HCT116 (cell line): ENCODE measurements at regions not wholly inside any gene's neighbourhood (a gene's known extent, or its start where the extent isn't known, plus 50 kb on each side); places are given as distances from the start of the nearest gene placed in this dataset.

Experiments used
- ATAC-seq: fragments of 200-7000 bp; cut with Tn5 transposase; 2 replicates; pipeline ENCODE4 v1.9.1; 2020; ENCODE audit warnings: mild to moderate bottlenecking, moderate library complexity
- BruUV-seq: library from RNA; stranded (reverse); fragments of 400-500 nt; replicated peaks from 2 replicates; lab custom pipeline; 2021; lab: Mats Ljungman, UMichigan
- CTCF ChIA-PET: fragments of 300-600 bp; sonication (Branson Sonifier 250); formaldehyde crosslinking; loops from one replicate; lab custom pipeline; 2021; ENCODE audit warnings: antibody characterized with exemption; lab: Charles Lee
- POLR2A ChIA-PET: fragments of 300-600, 350-600 bp; sonication (Branson Sonifier 250); formaldehyde crosslinking; loops from one replicate; lab custom pipeline; 2021; ENCODE audit warnings: antibody characterized with exemption; lab: Charles Lee
- RAD21 ChIA-PET, 2 experiments: fragments of 300-600 bp; sonication (Branson Sonifier 250); formaldehyde crosslinking; loops; one replicate each; lab custom pipeline; 2023; ENCODE audit warnings: low total read pairs in 2 of 2; ENCODE audit not compliant: uncharacterized antibody in 2 of 2, unreplicated experiment in 2 of 2, low non-redundant PET in 1 of 2; lab: Charles Lee
- DNase-seq: peaks from one replicate; pipeline ENCODE4 v3.0.0-alpha.2; 2010; ENCODE audit warnings: low read depth, low spot score
- H2AFZ ChIP-seq: fragments of 200-600 bp; shearing (Covaris generic), sonication (generic); 2 replicates; pipeline ENCODE4 v1.6.1; 2017; ENCODE audit warnings: low read depth, mixed run types, mixed read lengths, antibody characterized with exemption, low read length; ENCODE audit not compliant: poor library complexity, severe bottlenecking
- H3K27ac ChIP-seq: 2 replicates; pipeline ENCODE4 v1.5.1; 2012; ENCODE audit warnings: low read depth, low read length
- H3K27me3 ChIP-seq: fragments of 200-600 bp; sonication (generic); 2 replicates; pipeline ENCODE4 v1.6.1; 2016; ENCODE audit warnings: mixed run types, low read length, mixed read lengths; ENCODE audit not compliant: insufficient read depth
- H3K36me3 ChIP-seq, 2 experiments: fragments of 200-500 bp in 1 of 2; fragments of 200-600 bp in 1 of 2; sonication (Bioruptor generic) in 1 of 2; sonication (generic) in 1 of 2; 2 replicates each; pipeline versions ENCODE4 v1.5.1 to v1.6.1; 2014 to 2016; ENCODE audit warnings: low read length in 2 of 2, inconsistent platforms in 1 of 2, mixed read lengths in 1 of 2, mixed run types in 1 of 2; ENCODE audit not compliant: insufficient read depth in 2 of 2, control insufficient read depth in 1 of 2
- H3K4me1 ChIP-seq, 2 experiments: fragments of 200-600 bp in 1 of 2; sonication (generic) in 1 of 2; 2 replicates each; pipeline versions ENCODE4 v1.5.1 to v1.6.1; 2012 to 2017; ENCODE audit warnings: low read length in 2 of 2, inconsistent platforms in 1 of 2, mild to moderate bottlenecking in 1 of 2, mixed read lengths in 1 of 2, mixed run types in 1 of 2, moderate library complexity in 1 of 2; ENCODE audit not compliant: insufficient read depth in 2 of 2, control insufficient read depth in 1 of 2
- H3K4me2 ChIP-seq: fragments of 200-600 bp; sonication (generic); 2 replicates; pipeline ENCODE4 v1.6.1; 2017; ENCODE audit warnings: mixed run types, low read length, mixed read lengths
- H3K4me3 ChIP-seq, 2 experiments: fragments of 200-600 bp in 1 of 2; sonication (generic) in 1 of 2; replicated peaks in 1 of 2; 2 replicates each; pipeline ENCODE4 v1.5.1; 2011 to 2016; ENCODE audit warnings: low read length in 2 of 2, control low read depth in 1 of 2, low read depth in 1 of 2, mild to moderate bottlenecking in 1 of 2, mixed read lengths in 1 of 2, mixed run types in 1 of 2
- H3K79me2 ChIP-seq: fragments of 200-600 bp; sonication (generic); 2 replicates; pipeline ENCODE4 v1.6.1; 2017; ENCODE audit warnings: mild to moderate bottlenecking, mixed run types, low read length, moderate library complexity, mixed read lengths; ENCODE audit not compliant: insufficient read depth
- H3K9ac ChIP-seq: fragments of 200-600 bp; sonication (generic); 2 replicates; pipeline ENCODE4 v1.6.1; 2016; ENCODE audit warnings: low read length, mixed read lengths
- H3K9me2 ChIP-seq: fragments of 200-600 bp; sonication (generic), shearing (Covaris generic); 2 replicates; pipeline ENCODE4 v1.6.1; 2017; ENCODE audit warnings: mixed run types, mild to moderate bottlenecking, moderate library complexity; ENCODE audit not compliant: insufficient read depth
- H3K9me3 ChIP-seq, 2 experiments: fragments of 200-500 bp in 1 of 2; fragments of 200-600 bp in 1 of 2; sonication (Bioruptor generic) in 1 of 2; sonication (generic) in 1 of 2; 2 replicates each; pipeline ENCODE4 v1.6.1; 2014 to 2017; ENCODE audit warnings: low read length in 2 of 2, mixed read lengths in 2 of 2, inconsistent platforms in 1 of 2, low read depth in 1 of 2, mild to moderate bottlenecking in 1 of 2, mixed run types in 1 of 2, moderate library complexity in 1 of 2; ENCODE audit not compliant: control insufficient read depth in 1 of 2, insufficient read depth in 1 of 2
- H4K20me1 ChIP-seq: fragments of 200-600 bp; sonication (generic), shearing (Covaris generic); 2 replicates; pipeline ENCODE4 v1.6.1; 2017; ENCODE audit warnings: mixed run types, mild to moderate bottlenecking, moderate library complexity; ENCODE audit not compliant: insufficient read depth
- CBX3 ChIP-seq: IDR thresholded peaks from 2 replicates; pipeline ENCODE4 v1.6.1; 2012; ENCODE audit warnings: low read depth
- CEBPB ChIP-seq: IDR thresholded peaks from 2 replicates; pipeline ENCODE4 v1.6.1; 2012; ENCODE audit warnings: low read depth
- EGR1 ChIP-seq: IDR thresholded peaks from 2 replicates; pipeline ENCODE4 v1.6.1; 2012; ENCODE audit warnings: low read depth
- ELF1 ChIP-seq: IDR thresholded peaks from 2 replicates; pipeline ENCODE4 v1.6.1; 2012; ENCODE audit warnings: low read depth, borderline replicate concordance
- EZH2phosphoT487 ChIP-seq: fragments of 200-600 bp; IDR thresholded peaks from 2 replicates; pipeline ENCODE4 v1.6.1; 2018; ENCODE audit warnings: antibody characterized with exemption, borderline replicate concordance
- JUND ChIP-seq: IDR thresholded peaks from 2 replicates; pipeline ENCODE4 v1.6.1; 2012
- POLR2A ChIP-seq: IDR thresholded peaks from 2 replicates; pipeline ENCODE4 v1.7.0; 2011; ENCODE audit warnings: borderline replicate concordance; ENCODE audit not compliant: insufficient read depth, insufficient read length; ENCODE audit errors: extremely low read depth
- POLR2AphosphoS5 ChIP-seq: IDR thresholded peaks from 2 replicates; pipeline ENCODE4 v1.6.1; 2011; ENCODE audit warnings: mild to moderate bottlenecking, low read depth, low read length, moderate library complexity
- RAD21 ChIP-seq: IDR thresholded peaks from 2 replicates; pipeline ENCODE4 v1.6.1; 2012; ENCODE audit warnings: low read depth, mild to moderate bottlenecking
- REST ChIP-seq: IDR thresholded peaks from 2 replicates; pipeline ENCODE4 v1.6.1; 2012; ENCODE audit warnings: low read depth
- SIN3A ChIP-seq: IDR thresholded peaks from 2 replicates; pipeline ENCODE4 v1.6.1; 2012; ENCODE audit warnings: low read depth
- SP1 ChIP-seq: IDR thresholded peaks from 2 replicates; pipeline ENCODE4 v1.6.1; 2012; ENCODE audit warnings: low read depth
- SRF ChIP-seq: IDR thresholded peaks from 2 replicates; pipeline ENCODE4 v1.6.1; 2012; ENCODE audit warnings: low read depth
- TCF7L2 ChIP-seq: IDR thresholded peaks from 2 replicates; pipeline ENCODE4 v1.7.0; 2011; ENCODE audit warnings: borderline replicate concordance, inconsistent platforms; ENCODE audit not compliant: insufficient read depth, insufficient read length; ENCODE audit errors: extremely low read depth
- YY1 ChIP-seq: IDR thresholded peaks from 2 replicates; pipeline ENCODE4 v1.6.1; 2011; ENCODE audit warnings: low read length, low read depth, moderate library complexity, mild to moderate bottlenecking; ENCODE audit not compliant: insufficient replicate concordance; ENCODE audit errors: extremely low read depth
- ZFX ChIP-seq: fragments of 450-650 bp; IDR thresholded peaks from 2 replicates; pipeline ENCODE4 v1.6.1; 2017
- ZNF274 ChIP-seq: fragments of 200-500 bp; sonication (Bioruptor generic); IDR thresholded peaks from 2 replicates; pipeline ENCODE4 v1.6.1; 2014; ENCODE audit warnings: mild to moderate bottlenecking, low read depth, low read length, inconsistent platforms
- intact Hi-C: fragments of 100-400 bp; cut with micrococcal nuclease; formaldehyde crosslinking; loops from 2 replicates; pipeline ENCODE4 v1.10.0; 2022
- TF ChIP-seq, protein P1 (sequence below), 3 experiments: fragments of 200-600 bp in 1 of 3; sonication (generic) in 1 of 3; IDR thresholded peaks in 2 of 3; conservative IDR thresholded peaks in 1 of 3; 2 replicates each; pipeline ENCODE4 v1.5.1; 2012 to 2017; ENCODE audit warnings: low read depth in 2 of 3, low read length in 2 of 3, antibody characterized with exemption in 1 of 3, borderline replicate concordance in 1 of 3, control low read depth in 1 of 3, mild to moderate bottlenecking in 1 of 3, mixed read lengths in 1 of 3, mixed run types in 1 of 3, moderate library complexity in 1 of 3; ENCODE audit not compliant: insufficient read depth in 1 of 3
- TF ChIP-seq, protein P2 (sequence below): IDR thresholded peaks from 2 replicates; pipeline ENCODE4 v1.6.1; 2012
- TF ChIP-seq, protein P3 (sequence below): IDR thresholded peaks from 2 replicates; pipeline ENCODE4 v1.6.1; 2011; ENCODE audit warnings: mild to moderate bottlenecking, low read length, moderate library complexity; ENCODE audit not compliant: insufficient replicate concordance; ENCODE audit errors: extremely low read depth

GRCh38 chr9:106019702-106020101, 325.4 kb downstream of the TMEM38B start:
- H3K4me1 ChIP-seq: no peaks in the 10 kb centered on the region
- no peak overlapping the region for H2AFZ ChIP-seq
- ChIA-PET RAD21 (no interaction called here), CTCF (no interaction called here), POLR2A (no interaction called here)
- no TSS peak for BruUV-seq
- H3K27me3 ChIP-seq: peaks cover 26% of the 10 kb centered on the region
- no peak overlapping the region for H3K27ac ChIP-seq
- ATAC-seq (no peak), DNase-seq (no peak)
- no peak overlapping the region for H3K4me2 ChIP-seq
- no peaks in the 10 kb centered on the region for H4K20me1 ChIP-seq
- intact Hi-C loops: no loop called here
- no peak overlapping the region for H3K4me3 ChIP-seq
- H3K36me3 ChIP-seq: no peaks in the 10 kb centered on the region
- no peaks in the 10 kb centered on the region for H3K79me2 ChIP-seq
- H3K9me3 ChIP-seq: no peaks in the 10 kb centered on the region
- H3K9ac ChIP-seq: no peak overlapping the region
- TF ChIP-seq, protein P1, sequence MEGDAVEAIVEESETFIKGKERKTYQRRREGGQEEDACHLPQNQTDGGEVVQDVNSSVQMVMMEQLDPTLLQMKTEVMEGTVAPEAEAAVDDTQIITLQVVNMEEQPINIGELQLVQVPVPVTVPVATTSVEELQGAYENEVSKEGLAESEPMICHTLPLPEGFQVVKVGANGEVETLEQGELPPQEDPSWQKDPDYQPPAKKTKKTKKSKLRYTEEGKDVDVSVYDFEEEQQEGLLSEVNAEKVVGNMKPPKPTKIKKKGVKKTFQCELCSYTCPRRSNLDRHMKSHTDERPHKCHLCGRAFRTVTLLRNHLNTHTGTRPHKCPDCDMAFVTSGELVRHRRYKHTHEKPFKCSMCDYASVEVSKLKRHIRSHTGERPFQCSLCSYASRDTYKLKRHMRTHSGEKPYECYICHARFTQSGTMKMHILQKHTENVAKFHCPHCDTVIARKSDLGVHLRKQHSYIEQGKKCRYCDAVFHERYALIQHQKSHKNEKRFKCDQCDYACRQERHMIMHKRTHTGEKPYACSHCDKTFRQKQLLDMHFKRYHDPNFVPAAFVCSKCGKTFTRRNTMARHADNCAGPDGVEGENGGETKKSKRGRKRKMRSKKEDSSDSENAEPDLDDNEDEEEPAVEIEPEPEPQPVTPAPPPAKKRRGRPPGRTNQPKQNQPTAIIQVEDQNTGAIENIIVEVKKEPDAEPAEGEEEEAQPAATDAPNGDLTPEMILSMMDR (IDR thresholded peaks at IDR 0.05 in 2 of 3, conservative IDR thresholded peaks at IDR 0.05 in 1 of 3; ENCODE audit: borderline replicate concordance in 1 of 3, insufficient read depth in 1 of 3, low read depth in 2 of 3, low read length in 2 of 3): no peak
- TF ChIP-seq CBX3: no peak
- TF ChIP-seq, protein P2, sequence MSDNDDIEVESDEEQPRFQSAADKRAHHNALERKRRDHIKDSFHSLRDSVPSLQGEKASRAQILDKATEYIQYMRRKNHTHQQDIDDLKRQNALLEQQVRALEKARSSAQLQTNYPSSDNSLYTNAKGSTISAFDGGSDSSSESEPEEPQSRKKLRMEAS: no peak
- TF ChIP-seq POLR2AphosphoS5: no peak
- TF ChIP-seq ZNF274: no peak
- TF ChIP-seq REST: no peak
- TF ChIP-seq JUND: no peak
- no peak for TF ChIP-seq YY1
- no peak for TF ChIP-seq ZFX
- TF ChIP-seq RAD21: no peak
- TF ChIP-seq SRF: no peak
- no peak for TF ChIP-seq CEBPB
- no peak for TF ChIP-seq SIN3A
- TF ChIP-seq, protein P3, sequence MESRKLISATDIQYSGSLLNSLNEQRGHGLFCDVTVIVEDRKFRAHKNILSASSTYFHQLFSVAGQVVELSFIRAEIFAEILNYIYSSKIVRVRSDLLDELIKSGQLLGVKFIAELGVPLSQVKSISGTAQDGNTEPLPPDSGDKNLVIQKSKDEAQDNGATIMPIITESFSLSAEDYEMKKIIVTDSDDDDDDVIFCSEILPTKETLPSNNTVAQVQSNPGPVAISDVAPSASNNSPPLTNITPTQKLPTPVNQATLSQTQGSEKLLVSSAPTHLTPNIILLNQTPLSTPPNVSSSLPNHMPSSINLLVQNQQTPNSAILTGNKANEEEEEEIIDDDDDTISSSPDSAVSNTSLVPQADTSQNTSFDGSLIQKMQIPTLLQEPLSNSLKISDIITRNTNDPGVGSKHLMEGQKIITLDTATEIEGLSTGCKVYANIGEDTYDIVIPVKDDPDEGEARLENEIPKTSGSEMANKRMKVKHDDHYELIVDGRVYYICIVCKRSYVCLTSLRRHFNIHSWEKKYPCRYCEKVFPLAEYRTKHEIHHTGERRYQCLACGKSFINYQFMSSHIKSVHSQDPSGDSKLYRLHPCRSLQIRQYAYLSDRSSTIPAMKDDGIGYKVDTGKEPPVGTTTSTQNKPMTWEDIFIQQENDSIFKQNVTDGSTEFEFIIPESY: no peak
- TF ChIP-seq SP1: no peak
- no peak for TF ChIP-seq TCF7L2
- TF ChIP-seq ELF1: no peak
- TF ChIP-seq POLR2A: no peak
- no peak for TF ChIP-seq EZH2phosphoT487
- no peak for TF ChIP-seq EGR1
- no peaks in the 10 kb centered on the region for H3K9me2 ChIP-seq
